A549 (cell line): ENCODE measurements at regions not wholly inside any gene's neighbourhood (a gene's known extent, or its start where the extent isn't known, plus 50 kb on each side); places are given as distances from the start of the nearest gene placed in this dataset.

Source experiments
- ATAC-seq, 2 experiments: fragments of 200-7000 bp in 1 of 2; fragments of >200 bp in 1 of 2; cut with Nextera tagmentation in 1 of 2; cut with Tn5 transposase in 1 of 2; 3 replicates each; pipeline versions ENCODE4 v1.8.0 to v1.9.1; 2018 to 2020; ENCODE audit warnings: mild to moderate bottlenecking in 1 of 2, moderate library complexity in 1 of 2
- CTCF ChIA-PET: fragments of 300-600 bp; sonication (Branson Sonifier 250); formaldehyde crosslinking; extraction: SDS; loops from one replicate; lab custom pipeline; 2021; ENCODE audit warnings: antibody characterized with exemption, inconsistent platforms; lab: Yijun Ruan, JAX
- POLR2A ChIA-PET: fragments of 350-600 bp; formaldehyde crosslinking; extraction: SDS; loops from one replicate; lab custom pipeline; 2021; ENCODE audit warnings: antibody characterized with exemption, inconsistent platforms; lab: Yijun Ruan, JAX
- DNase-seq, 2 experiments: peaks; one replicate each; pipeline versions ENCODE4 v3.0.0 to v3.0.0-alpha.2; 2011 to 2016; ENCODE audit warnings: low read depth in 1 of 2, low spot score in 1 of 2
- FAIRE-seq: peaks from 2 replicates; lab custom pipeline; 2011; peaks lifted over from hg19 to GRCh38; lab: Jason Lieb, UNC
- H3K27ac ChIP-seq, 2 experiments: fragments of >200 bp; sonication (Bioruptor Twin); formaldehyde crosslinking; 3 replicates each; pipeline ENCODE4 v1.5.1; 2016 to 2017
- H3K4me1 ChIP-seq: fragments of >200 bp; sonication (Bioruptor Twin); formaldehyde crosslinking; 3 replicates; pipeline ENCODE4 v1.6.1; 2016
- H3K4me2 ChIP-seq: fragments of >200 bp; sonication (Bioruptor Twin); formaldehyde crosslinking; 3 replicates; pipeline ENCODE4 v1.6.1; 2016
- H3K4me3 ChIP-seq: fragments of >200 bp; sonication (Bioruptor Twin); formaldehyde crosslinking; 3 replicates; pipeline ENCODE4 v1.5.1; 2016
- H3K9me3 ChIP-seq: fragments of >200 bp; sonication (Bioruptor Twin); formaldehyde crosslinking; 3 replicates; pipeline ENCODE4 v1.6.1; 2016
- CEBPB ChIP-seq, 2 experiments: fragments of >200 bp in 1 of 2; sonication (Bioruptor Twin) in 1 of 2; formaldehyde crosslinking in 1 of 2; IDR thresholded peaks; 2 replicates each; pipeline ENCODE4 v1.6.1; 2012 to 2016
- CHD2 ChIP-seq: fragments of 150-350 bp; IDR thresholded peaks from 2 replicates; pipeline ENCODE4 v1.6.1; 2014; ENCODE audit warnings: low read length; ENCODE audit not compliant: partially characterized antibody
- CHD4 ChIP-seq: fragments of 200-600 bp; sonication (generic); IDR thresholded peaks from 2 replicates; pipeline ENCODE4 v1.6.1; 2016; ENCODE audit warnings: antibody characterized with exemption, mild to moderate bottlenecking, borderline replicate concordance
- EHF ChIP-seq: fragments of 250-450 bp; sonication (Bioruptor Pico); IDR thresholded peaks from 2 replicates; pipeline ENCODE4 v1.5.0; 2020; ENCODE audit warnings: mild to moderate bottlenecking
- EHMT2 ChIP-seq: fragments of 200-600 bp; sonication (generic); IDR thresholded peaks from 2 replicates; pipeline ENCODE4 v1.6.1; 2016; ENCODE audit warnings: antibody characterized with exemption, low read depth, mild to moderate bottlenecking, moderate library complexity
- HOXA7 ChIP-seq: fragments of 250-450 bp; sonication (Bioruptor Pico); IDR thresholded peaks from 2 replicates; pipeline ENCODE4 v1.5.0; 2020; ENCODE audit warnings: mild to moderate bottlenecking, moderate library complexity
- HOXB13 ChIP-seq: fragments of 250-450 bp; sonication (Bioruptor Pico); IDR thresholded peaks from 2 replicates; pipeline ENCODE4 v1.5.0; 2020; ENCODE audit warnings: low read depth, mild to moderate bottlenecking, moderate library complexity
- JUN ChIP-seq, 2 experiments: fragments of >200 bp; sonication (Bioruptor Twin); formaldehyde crosslinking; IDR thresholded peaks; 2 replicates in 1 of 2; 3 replicates in 1 of 2; pipeline ENCODE4 v1.6.1; 2016 to 2017
- JUNB ChIP-seq: fragments of >200 bp; sonication (Bioruptor Twin); formaldehyde crosslinking; IDR thresholded peaks from 2 replicates; pipeline ENCODE4 v1.6.1; 2016
- MAFK ChIP-seq: fragments of 450-650 bp; IDR thresholded peaks from 2 replicates; pipeline ENCODE4 v1.6.1; 2014; ENCODE audit not compliant: partially characterized antibody
- MAZ ChIP-seq: fragments of 150-350 bp; IDR thresholded peaks from 2 replicates; pipeline ENCODE4 v1.6.1; 2014; ENCODE audit warnings: antibody characterized with exemption, low read depth, low read length, borderline replicate concordance
- NPAS2 ChIP-seq: fragments of 250-450 bp; sonication (Bioruptor Pico); IDR thresholded peaks from 2 replicates; pipeline ENCODE4 v1.8.0; 2022; ENCODE audit warnings: mild to moderate bottlenecking, moderate library complexity, borderline replicate concordance
- PHF8 ChIP-seq: fragments of 200-600 bp; sonication (generic); IDR thresholded peaks from 2 replicates; pipeline ENCODE4 v1.6.1; 2016; ENCODE audit warnings: low read depth, mild to moderate bottlenecking, antibody characterized with exemption, moderate library complexity, borderline replicate concordance
- POLR2A ChIP-seq: IDR thresholded peaks from 2 replicates; pipeline ENCODE4 v1.6.1; 2012; ENCODE audit warnings: mild to moderate bottlenecking, low read length
- POLR2AphosphoS2 ChIP-seq: conservative IDR thresholded peaks from 2 replicates; pipeline ENCODE4 v1.6.1; 2012; ENCODE audit warnings: low read length, improper control_type of control experiment, inconsistent platforms
- ZFP36 ChIP-seq: fragments of 450-650 bp; IDR thresholded peaks from 2 replicates; pipeline ENCODE4 v1.6.1; 2014; ENCODE audit warnings: borderline replicate concordance; ENCODE audit not compliant: partially characterized antibody
- WGBS: methylation state at CpG from one replicate; pipeline ENCODE4 v1.1.6; 2017; ENCODE audit errors: missing lambda C conversion rate; 5-methylcytosine and 5-hydroxymethylcytosine counted together
- TF ChIP-seq, protein P1 (sequence below): fragments of 450-650 bp; IDR thresholded peaks from 2 replicates; pipeline ENCODE4 v1.6.1; 2014; ENCODE audit warnings: antibody characterized with exemption
- TF ChIP-seq, protein P2 (sequence below): fragments of 250-450 bp; sonication (Bioruptor Pico); IDR thresholded peaks from 2 replicates; pipeline ENCODE4 v1.5.0; 2021; ENCODE audit warnings: mild to moderate bottlenecking, moderate library complexity, borderline replicate concordance
- TF ChIP-seq, protein P3 (sequence below): fragments of >200 bp; sonication (Bioruptor Twin); formaldehyde crosslinking; IDR thresholded peaks from 3 replicates; pipeline ENCODE4 v1.5.1; 2016
- TF ChIP-seq, protein P4 (sequence below): fragments of 250-450 bp; sonication (Bioruptor Pico); IDR thresholded peaks from 2 replicates; pipeline ENCODE4 v1.5.0; 2020; ENCODE audit warnings: low read depth, mild to moderate bottlenecking, moderate library complexity
- TF ChIP-seq, protein P5 (sequence below): IDR thresholded peaks from 2 replicates; pipeline ENCODE4 v1.6.1; 2012; ENCODE audit warnings: low read depth, borderline replicate concordance
- TF ChIP-seq, protein P6 (sequence below): IDR thresholded peaks from 2 replicates; pipeline ENCODE4 v1.6.1; 2012

DNA sequence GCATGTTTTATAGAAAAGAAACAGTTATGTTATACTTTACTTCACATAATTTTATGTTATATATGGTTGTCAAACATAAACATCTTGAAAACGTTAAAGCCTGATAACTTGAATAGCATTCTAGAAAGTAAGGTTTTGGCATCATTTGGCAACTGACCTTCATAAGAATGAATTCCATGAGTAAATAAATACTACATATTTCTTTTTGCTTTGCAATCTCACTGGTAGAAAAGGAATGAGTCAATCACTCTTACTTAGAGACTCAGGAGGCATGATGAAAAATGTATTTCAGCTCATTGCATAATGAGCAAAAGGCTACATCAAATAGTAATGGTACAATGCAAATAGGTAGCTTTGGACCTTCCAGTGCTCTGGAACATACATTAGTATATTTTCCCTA is 1381.9 kb downstream of the EFNB2 start:
- WGBS, result 6% methylated on average over 1 of the region's 1 CpG
- ATAC-seq (no peak), FAIRE-seq (no peak), DNase-seq (no peak)
- Histone ChIP-seq H3K4me3 (no peak overlapping the region), H3K4me1 (no peaks in the 10 kb centered on the region), H3K4me2 (no peak overlapping the region), H3K9me3 (no peaks in the 10 kb centered on the region)
- ChIA-PET CTCF (no interaction called here), POLR2A (no interaction called here)
- no peak for TF ChIP-seq HOXA7
- no peak for TF ChIP-seq EHF (CRISPR knock-in tag)
- no peak for TF ChIP-seq CEBPB (IDR thresholded peaks at IDR 0.05)
- TF ChIP-seq, protein P1, sequence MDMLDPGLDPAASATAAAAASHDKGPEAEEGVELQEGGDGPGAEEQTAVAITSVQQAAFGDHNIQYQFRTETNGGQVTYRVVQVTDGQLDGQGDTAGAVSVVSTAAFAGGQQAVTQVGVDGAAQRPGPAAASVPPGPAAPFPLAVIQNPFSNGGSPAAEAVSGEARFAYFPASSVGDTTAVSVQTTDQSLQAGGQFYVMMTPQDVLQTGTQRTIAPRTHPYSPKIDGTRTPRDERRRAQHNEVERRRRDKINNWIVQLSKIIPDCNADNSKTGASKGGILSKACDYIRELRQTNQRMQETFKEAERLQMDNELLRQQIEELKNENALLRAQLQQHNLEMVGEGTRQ, result no peak
- TF ChIP-seq, protein P2, sequence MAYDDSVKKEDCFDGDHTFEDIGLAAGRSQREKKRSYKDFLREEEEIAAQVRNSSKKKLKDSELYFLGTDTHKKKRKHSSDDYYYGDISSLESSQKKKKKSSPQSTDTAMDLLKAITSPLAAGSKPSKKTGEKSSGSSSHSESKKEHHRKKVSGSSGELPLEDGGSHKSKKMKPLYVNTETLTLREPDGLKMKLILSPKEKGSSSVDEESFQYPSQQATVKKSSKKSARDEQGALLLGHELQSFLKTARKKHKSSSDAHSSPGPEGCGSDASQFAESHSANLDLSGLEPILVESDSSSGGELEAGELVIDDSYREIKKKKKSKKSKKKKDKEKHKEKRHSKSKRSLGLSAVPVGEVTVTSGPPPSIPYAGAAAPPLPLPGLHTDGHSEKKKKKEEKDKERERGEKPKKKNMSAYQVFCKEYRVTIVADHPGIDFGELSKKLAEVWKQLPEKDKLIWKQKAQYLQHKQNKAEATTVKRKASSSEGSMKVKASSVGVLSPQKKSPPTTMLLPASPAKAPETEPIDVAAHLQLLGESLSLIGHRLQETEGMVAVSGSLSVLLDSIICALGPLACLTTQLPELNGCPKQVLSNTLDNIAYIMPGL (CRISPR knock-in tag), result no peak
- TF ChIP-seq EHMT2, result no peak
- TF ChIP-seq NPAS2 (CRISPR knock-in tag), result no peak
- TF ChIP-seq JUN (IDR thresholded peaks at IDR 0.05), result no peak
- TF ChIP-seq PHF8, result no peak
- no peak for TF ChIP-seq MAZ
- no peak for TF ChIP-seq POLR2A
- TF ChIP-seq CHD2, result no peak
- TF ChIP-seq JUNB, result no peak
- TF ChIP-seq, protein P3, sequence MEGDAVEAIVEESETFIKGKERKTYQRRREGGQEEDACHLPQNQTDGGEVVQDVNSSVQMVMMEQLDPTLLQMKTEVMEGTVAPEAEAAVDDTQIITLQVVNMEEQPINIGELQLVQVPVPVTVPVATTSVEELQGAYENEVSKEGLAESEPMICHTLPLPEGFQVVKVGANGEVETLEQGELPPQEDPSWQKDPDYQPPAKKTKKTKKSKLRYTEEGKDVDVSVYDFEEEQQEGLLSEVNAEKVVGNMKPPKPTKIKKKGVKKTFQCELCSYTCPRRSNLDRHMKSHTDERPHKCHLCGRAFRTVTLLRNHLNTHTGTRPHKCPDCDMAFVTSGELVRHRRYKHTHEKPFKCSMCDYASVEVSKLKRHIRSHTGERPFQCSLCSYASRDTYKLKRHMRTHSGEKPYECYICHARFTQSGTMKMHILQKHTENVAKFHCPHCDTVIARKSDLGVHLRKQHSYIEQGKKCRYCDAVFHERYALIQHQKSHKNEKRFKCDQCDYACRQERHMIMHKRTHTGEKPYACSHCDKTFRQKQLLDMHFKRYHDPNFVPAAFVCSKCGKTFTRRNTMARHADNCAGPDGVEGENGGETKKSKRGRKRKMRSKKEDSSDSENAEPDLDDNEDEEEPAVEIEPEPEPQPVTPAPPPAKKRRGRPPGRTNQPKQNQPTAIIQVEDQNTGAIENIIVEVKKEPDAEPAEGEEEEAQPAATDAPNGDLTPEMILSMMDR, result no peak
- TF ChIP-seq MAFK, result no peak
- TF ChIP-seq ZFP36, result no peak
- no peak for TF ChIP-seq HOXB13 (CRISPR knock-in tag)
- TF ChIP-seq, all 56 proteins: peak for 0
- H3K27ac ChIP-seq, result no peak overlapping the region

DNA sequence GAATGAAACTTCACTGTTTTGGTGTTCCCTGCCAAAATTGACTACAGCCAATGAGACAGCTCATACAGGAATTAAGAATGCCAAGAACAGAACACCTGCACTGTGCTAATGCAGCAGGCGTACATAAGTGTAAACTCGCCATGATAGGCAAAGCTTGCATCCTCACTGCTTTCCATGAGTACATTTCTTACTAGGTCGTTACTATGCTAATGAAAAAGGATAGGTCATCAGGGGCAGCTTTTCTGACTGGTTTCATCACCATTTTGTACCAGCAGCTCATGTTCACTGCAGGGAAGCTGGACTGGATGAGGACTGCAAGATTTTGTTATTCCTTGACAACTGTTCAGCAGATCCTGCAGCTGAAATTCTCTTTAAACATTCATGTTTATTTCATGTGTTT is 1383.8 kb downstream of the EFNB2 start:
- Histone ChIP-seq H3K4me2 (no peak overlapping the region), H3K4me3 (no peak overlapping the region), H3K9me3 (no peaks in the 10 kb centered on the region), H3K27ac (no peak overlapping the region), H3K4me1 (no peaks in the 10 kb centered on the region)
- 28% methylated on average over 3 of the region's 3 CpGs for WGBS
- TF ChIP-seq, protein P4, sequence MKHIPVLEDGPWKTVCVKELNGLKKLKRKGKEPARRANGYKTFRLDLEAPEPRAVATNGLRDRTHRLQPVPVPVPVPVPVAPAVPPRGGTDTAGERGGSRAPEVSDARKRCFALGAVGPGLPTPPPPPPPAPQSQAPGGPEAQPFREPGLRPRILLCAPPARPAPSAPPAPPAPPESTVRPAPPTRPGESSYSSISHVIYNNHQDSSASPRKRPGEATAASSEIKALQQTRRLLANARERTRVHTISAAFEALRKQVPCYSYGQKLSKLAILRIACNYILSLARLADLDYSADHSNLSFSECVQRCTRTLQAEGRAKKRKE (CRISPR knock-in tag), result no peak
- no peak for TF ChIP-seq POLR2AphosphoS2
- ChIA-PET CTCF (no interaction called here), POLR2A (no interaction called here)
- DNase-seq (no peak), FAIRE-seq (no peak), ATAC-seq (no peak)

DNA sequence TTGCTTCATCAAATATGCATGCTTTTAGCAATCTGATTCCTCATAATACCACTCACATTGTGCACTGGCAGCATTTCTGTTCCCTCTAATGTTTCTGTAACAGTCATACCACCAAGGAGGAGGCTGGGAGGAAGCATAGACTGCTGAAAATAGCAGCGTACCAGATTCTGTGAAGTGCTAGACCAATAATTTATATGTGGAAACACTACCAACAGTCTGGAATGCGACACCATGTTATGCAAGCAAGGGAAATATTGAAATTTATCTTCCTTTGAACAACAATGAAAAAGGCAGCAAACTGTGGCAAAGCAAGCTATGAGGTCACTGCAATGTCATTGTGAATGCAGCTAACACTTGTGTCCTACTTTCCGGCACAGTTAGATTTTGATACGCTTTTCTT is 1388.0 kb downstream of the EFNB2 start:
- H3K4me2 ChIP-seq, result no peak overlapping the region
- FAIRE-seq, result no peak
- DNase-seq, result no peak
- H3K4me3 ChIP-seq, result no peak overlapping the region
- POLR2A ChIA-PET, result no interaction called here
- no peaks in the 10 kb centered on the region for H3K9me3 ChIP-seq
- no peaks in the 10 kb centered on the region for H3K4me1 ChIP-seq
- WGBS, result 49% methylated on average over 4 of the region's 4 CpGs
- TF ChIP-seq, protein P5, sequence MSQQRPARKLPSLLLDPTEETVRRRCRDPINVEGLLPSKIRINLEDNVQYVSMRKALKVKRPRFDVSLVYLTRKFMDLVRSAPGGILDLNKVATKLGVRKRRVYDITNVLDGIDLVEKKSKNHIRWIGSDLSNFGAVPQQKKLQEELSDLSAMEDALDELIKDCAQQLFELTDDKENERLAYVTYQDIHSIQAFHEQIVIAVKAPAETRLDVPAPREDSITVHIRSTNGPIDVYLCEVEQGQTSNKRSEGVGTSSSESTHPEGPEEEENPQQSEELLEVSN, result no peak
- TF ChIP-seq, protein P6, sequence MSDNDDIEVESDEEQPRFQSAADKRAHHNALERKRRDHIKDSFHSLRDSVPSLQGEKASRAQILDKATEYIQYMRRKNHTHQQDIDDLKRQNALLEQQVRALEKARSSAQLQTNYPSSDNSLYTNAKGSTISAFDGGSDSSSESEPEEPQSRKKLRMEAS, result no peak
- TF ChIP-seq CEBPB (IDR thresholded peaks at IDR 0.05) (no peak), CHD4 (no peak), HOXB13 (CRISPR knock-in tag) (no peak)
- TF ChIP-seq, protein P2 (CRISPR knock-in tag), result no peak
- TF ChIP-seq, protein P3, result no peak
- CTCF ChIA-PET, result no interaction called here
- H3K27ac ChIP-seq, result no peak overlapping the region
- ATAC-seq, result no peak
